Esophagus muscularis mucosa (tissue), 4 donors: ENCODE measurements at regions not wholly inside any gene's neighbourhood (a gene's known extent, or its start where the extent isn't known, plus 50 kb on each side); places are given as distances from the start of the nearest gene placed in this dataset.

Experiments used
- DNase-seq: peaks from one replicate; pipeline ENCODE4 v3.0.0-alpha.2; 2017; ENCODE audit errors: extremely low spot score
- H3K27ac ChIP-seq, 4 donors: fragments of 200-600 bp; sonication (generic); replicated peaks in 1 of 4; 1 replicate in 3 of 4; 2 replicates in 1 of 4; pipeline ENCODE4 v1.5.1; 2016 to 2019; ENCODE audit warnings: mild to moderate bottlenecking in 1 of 4
- H3K27me3 ChIP-seq, 4 donors: fragments of 200-600 bp; sonication (generic); one replicate each; pipeline versions ENCODE4 v1.5.1 to v1.6.0; 2016 to 2019
- H3K36me3 ChIP-seq, 4 donors: fragments of 200-600 bp; sonication (generic); one replicate each; pipeline ENCODE4 v1.5.1; 2016 to 2019
- H3K4me1 ChIP-seq, 4 donors: fragments of 200-600 bp; sonication (generic); one replicate each; pipeline ENCODE4 v1.5.1; 2016 to 2019
- H3K4me3 ChIP-seq, 4 donors: fragments of 200-600 bp; sonication (generic); 1 replicate in 2 of 4; 2 replicates in 2 of 4; pipeline ENCODE4 v1.5.1; 2016 to 2019; ENCODE audit warnings: mild to moderate bottlenecking in 4 of 4, moderate library complexity in 1 of 4
- H3K9me3 ChIP-seq, 4 donors: fragments of 200-600 bp; sonication (generic); 1 replicate in 3 of 4; 2 replicates in 1 of 4; pipeline ENCODE4 v1.5.1; 2016 to 2019
- EP300 ChIP-seq: sonication (generic); formaldehyde crosslinking; IDR thresholded peaks from one replicate; pipeline ENCODE4 v1.6.1; 2017; ENCODE audit warnings: antibody characterized with exemption
- POLR2A ChIP-seq: fragments of 450-650 bp; IDR thresholded peaks from one replicate; pipeline ENCODE4 v1.6.1; 2017; ENCODE audit warnings: antibody characterized with exemption, moderate library complexity, mild to moderate bottlenecking, low read depth
- POLR2AphosphoS5 ChIP-seq, 2 donors: sonication (generic); formaldehyde crosslinking; IDR thresholded peaks; one replicate each; pipeline ENCODE4 v1.6.1; 2017; ENCODE audit warnings: antibody characterized with exemption in 2 of 2
- WGBS: methylation state at CpG from one replicate; pipeline ENCODE4 v1.1.5; 2018; 5-methylcytosine and 5-hydroxymethylcytosine counted together
- intact Hi-C: fragments of 100-400 bp; cut with DNase I; formaldehyde crosslinking; loops from one replicate; pipeline ENCODE4 v1.15.1; 2023
- TF ChIP-seq, protein P1 (sequence below), 3 experiments: fragments of 200-600 bp in 2 of 3; fragments of 450-650 bp in 1 of 3; sonication (generic) in 2 of 3; IDR thresholded peaks; one replicate each; pipeline ENCODE4 v1.5.1; 2017 to 2019; ENCODE audit warnings: antibody characterized with exemption in 3 of 3, mild to moderate bottlenecking in 2 of 3, moderate library complexity in 1 of 3

DNA sequence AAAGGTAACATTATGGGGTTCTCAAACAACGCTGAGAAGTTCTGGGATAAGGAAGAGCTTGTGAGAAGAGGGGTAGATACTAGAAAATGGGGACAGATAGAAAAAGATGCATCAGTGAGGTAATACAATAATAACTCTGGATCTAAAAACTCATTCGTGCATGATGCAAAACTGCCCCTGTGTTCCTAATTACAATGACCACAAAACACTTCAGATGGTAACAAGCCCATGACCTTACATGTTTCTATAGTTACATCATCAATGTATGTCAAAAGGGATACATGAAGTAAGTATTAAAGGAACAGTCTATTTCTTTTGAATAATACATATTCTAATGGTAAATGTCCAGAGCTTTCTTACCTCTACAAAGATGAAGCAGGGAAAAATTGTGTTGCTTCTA lies 110.6 kb upstream of the PLPPR5 start:
- Histone ChIP-seq H3K27ac (no peak overlapping the region), H3K9me3 (no peaks in the 10 kb centered on the region), H3K4me3 (no peak overlapping the region), H3K36me3 (no peaks in the 10 kb centered on the region), H3K27me3 (no peaks in the 10 kb centered on the region), H3K4me1 (no peaks in the 10 kb centered on the region)
- intact Hi-C loops: no loop called here
- TF ChIP-seq, protein P1, sequence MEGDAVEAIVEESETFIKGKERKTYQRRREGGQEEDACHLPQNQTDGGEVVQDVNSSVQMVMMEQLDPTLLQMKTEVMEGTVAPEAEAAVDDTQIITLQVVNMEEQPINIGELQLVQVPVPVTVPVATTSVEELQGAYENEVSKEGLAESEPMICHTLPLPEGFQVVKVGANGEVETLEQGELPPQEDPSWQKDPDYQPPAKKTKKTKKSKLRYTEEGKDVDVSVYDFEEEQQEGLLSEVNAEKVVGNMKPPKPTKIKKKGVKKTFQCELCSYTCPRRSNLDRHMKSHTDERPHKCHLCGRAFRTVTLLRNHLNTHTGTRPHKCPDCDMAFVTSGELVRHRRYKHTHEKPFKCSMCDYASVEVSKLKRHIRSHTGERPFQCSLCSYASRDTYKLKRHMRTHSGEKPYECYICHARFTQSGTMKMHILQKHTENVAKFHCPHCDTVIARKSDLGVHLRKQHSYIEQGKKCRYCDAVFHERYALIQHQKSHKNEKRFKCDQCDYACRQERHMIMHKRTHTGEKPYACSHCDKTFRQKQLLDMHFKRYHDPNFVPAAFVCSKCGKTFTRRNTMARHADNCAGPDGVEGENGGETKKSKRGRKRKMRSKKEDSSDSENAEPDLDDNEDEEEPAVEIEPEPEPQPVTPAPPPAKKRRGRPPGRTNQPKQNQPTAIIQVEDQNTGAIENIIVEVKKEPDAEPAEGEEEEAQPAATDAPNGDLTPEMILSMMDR (IDR thresholded peaks at IDR 0.05): no peak
- no peak for TF ChIP-seq EP300
- TF ChIP-seq POLR2AphosphoS5 (IDR thresholded peaks at IDR 0.05): no peak
- no peak for TF ChIP-seq POLR2A
- no peak for DNase-seq
- WGBS: 88% methylated on average over 2 of the region's 2 CpGs

DNA sequence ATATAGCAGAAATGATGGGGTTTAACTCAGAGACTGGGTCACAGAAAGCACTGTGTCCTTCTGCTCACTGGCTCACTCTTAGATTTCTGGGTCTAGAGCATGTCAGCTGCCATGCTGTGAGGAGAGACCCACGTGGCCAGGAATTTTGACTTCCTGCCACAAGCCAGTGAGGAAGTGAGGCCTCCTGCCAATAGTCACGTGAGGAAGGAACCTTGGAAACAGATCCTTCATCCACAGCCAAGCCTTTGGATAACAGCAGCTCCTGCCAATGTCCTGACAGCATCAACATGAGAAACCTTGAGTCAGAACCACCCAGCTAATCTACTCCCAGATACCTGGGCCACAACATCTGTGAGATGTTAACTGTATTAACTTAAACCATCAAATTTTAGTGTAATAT lies 114.5 kb upstream of the PLPPR5 start:
- WGBS: 0% methylated on average over 1 of the region's 2 CpGs
- no peaks in the 10 kb centered on the region for H3K36me3 ChIP-seq
- intact Hi-C loops: no loop called here
- no peaks in the 10 kb centered on the region for H3K27me3 ChIP-seq
- TF ChIP-seq, protein P1 (IDR thresholded peaks at IDR 0.05): no peak
- no peak for TF ChIP-seq EP300
- TF ChIP-seq POLR2A: no peak
- TF ChIP-seq POLR2AphosphoS5 (IDR thresholded peaks at IDR 0.05): no peak
- H3K27ac ChIP-seq: no peak overlapping the region
- H3K9me3 ChIP-seq: no peaks in the 10 kb centered on the region
- no peak for DNase-seq
- H3K4me1 ChIP-seq: no peaks in the 10 kb centered on the region
- no peak overlapping the region for H3K4me3 ChIP-seq

- 84% methylated on average over 4 of the region's 4 CpGs for WGBS
- no peak for DNase-seq
- Histone ChIP-seq H3K4me3 (no peak overlapping the region), H3K4me1 (no peaks in the 10 kb centered on the region), H3K27ac (no peak overlapping the region), H3K36me3 (no peaks in the 10 kb centered on the region), H3K27me3 (no peaks in the 10 kb centered on the region), H3K9me3 (no peaks in the 10 kb centered on the region)
- intact Hi-C loops: no loop called here
- TF ChIP-seq POLR2A (no peak), POLR2AphosphoS5 (IDR thresholded peaks at IDR 0.05) (no peak), EP300 (no peak)
- TF ChIP-seq, protein P1 (IDR thresholded peaks at IDR 0.05): no peak
These were observed 117.4 kb upstream of the PLPPR5 start for GRCh38 chr1:99122039-99122438.

- H3K36me3 ChIP-seq: no peaks in the 10 kb centered on the region
- intact Hi-C loops: no loop called here
- H3K27ac ChIP-seq: no peak overlapping the region
- DNase-seq: no peak
- H3K27me3 ChIP-seq: no peaks in the 10 kb centered on the region
- H3K9me3 ChIP-seq: no peaks in the 10 kb centered on the region
- TF ChIP-seq, protein P1 (IDR thresholded peaks at IDR 0.05): no peak
- no peak for TF ChIP-seq POLR2AphosphoS5 (IDR thresholded peaks at IDR 0.05)
- no peak for TF ChIP-seq EP300
- TF ChIP-seq POLR2A: no peak
- H3K4me3 ChIP-seq: no peak overlapping the region
- no peaks in the 10 kb centered on the region for H3K4me1 ChIP-seq
These were observed 119.3 kb upstream of the PLPPR5 start for GRCh38 chr1:99123936-99124335.

GRCh38 chr1:99131546-99131945 lies 126.9 kb upstream of the PLPPR5 start:
- Histone ChIP-seq H3K27ac (no peak overlapping the region), H3K36me3 (no peaks in the 10 kb centered on the region), H3K4me3 (no peak overlapping the region), H3K4me1 (no peaks in the 10 kb centered on the region), H3K27me3 (no peaks in the 10 kb centered on the region), H3K9me3 (no peaks in the 10 kb centered on the region)
- DNase-seq: no peak
- TF ChIP-seq EP300: no peak
- TF ChIP-seq, protein P1 (IDR thresholded peaks at IDR 0.05): no peak
- TF ChIP-seq POLR2AphosphoS5 (IDR thresholded peaks at IDR 0.05): no peak
- TF ChIP-seq POLR2A: no peak
- intact Hi-C loops: no loop called here
